IPS DF 6.9 (cell line): ENCODE measurements at regions not wholly inside any gene's neighbourhood (a gene's known extent, or its start where the extent isn't known, plus 50 kb on each side); places are given as distances from the start of the nearest gene placed in this dataset.

Source experiments
- DNase-seq: peaks from one replicate; pipeline ENCODE4 v3.0.0-alpha.2; 2013; ENCODE audit warnings: low read depth, low spot score
- H3K27ac ChIP-seq: one replicate; pipeline ENCODE4 v1.5.1; 2013; ENCODE audit warnings: low read length, control low read depth
- H3K27me3 ChIP-seq: 2 replicates; pipeline ENCODE4 v1.6.1; 2013; ENCODE audit warnings: mild to moderate bottlenecking, low read length; ENCODE audit not compliant: control insufficient read depth, insufficient read depth
- H3K36me3 ChIP-seq: 2 replicates; pipeline ENCODE4 v1.6.1; 2013; ENCODE audit warnings: low read length; ENCODE audit not compliant: control insufficient read depth, insufficient read depth
- H3K4me1 ChIP-seq: 2 replicates; pipeline ENCODE4 v1.6.1; 2013; ENCODE audit warnings: low read length; ENCODE audit not compliant: control insufficient read depth, insufficient read depth
- H3K4me3 ChIP-seq: 2 replicates; pipeline ENCODE4 v1.5.1; 2013; ENCODE audit warnings: mild to moderate bottlenecking, low read length
- H3K9me3 ChIP-seq: 2 replicates; pipeline ENCODE4 v1.6.1; 2013; ENCODE audit warnings: low read length, inconsistent platforms; ENCODE audit not compliant: control insufficient read depth, insufficient read depth
- WGBS: extraction: QIAGEN DNeasy Blood & Tissue Kit; methylation state at CpG from one replicate; pipeline ENCODE4 v1.1.7; 2013; ENCODE audit warnings: mixed read lengths, missing lambda C conversion rate; ENCODE audit not compliant: insufficient read length, insufficient coverage; 5-methylcytosine and 5-hydroxymethylcytosine counted together

DNA sequence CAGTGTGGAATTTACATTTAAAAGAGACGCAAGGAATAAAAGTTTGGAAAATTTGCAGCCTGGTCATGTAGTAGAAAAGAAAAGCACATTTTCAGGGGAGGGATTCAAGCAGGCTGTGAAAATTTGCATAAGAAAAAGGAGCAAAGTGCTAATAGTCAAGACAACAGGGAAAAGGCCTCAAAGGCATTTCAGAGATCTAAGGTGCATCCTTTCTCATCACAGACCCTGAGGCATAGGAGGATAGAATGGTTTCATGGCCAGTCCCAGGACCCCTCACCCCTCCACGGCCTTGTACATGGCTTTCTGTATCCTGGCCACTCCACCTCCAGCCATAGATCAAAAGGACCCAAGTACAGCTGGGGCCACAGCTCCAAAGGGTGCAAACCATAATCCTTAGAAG lies 380.5 kb upstream of the BRINP3 start:
- no CpG with 5 or more reads among the region's 2 CpGs for WGBS
- no peaks in the 10 kb centered on the region for H3K36me3 ChIP-seq
- no peak overlapping the region for H3K4me3 ChIP-seq
- no peaks in the 10 kb centered on the region for H3K27me3 ChIP-seq
- no peaks in the 10 kb centered on the region for H3K4me1 ChIP-seq
- peak; percentile 13 for DNase-seq
- no peak overlapping the region for H3K27ac ChIP-seq
- no peaks in the 10 kb centered on the region for H3K9me3 ChIP-seq

DNA sequence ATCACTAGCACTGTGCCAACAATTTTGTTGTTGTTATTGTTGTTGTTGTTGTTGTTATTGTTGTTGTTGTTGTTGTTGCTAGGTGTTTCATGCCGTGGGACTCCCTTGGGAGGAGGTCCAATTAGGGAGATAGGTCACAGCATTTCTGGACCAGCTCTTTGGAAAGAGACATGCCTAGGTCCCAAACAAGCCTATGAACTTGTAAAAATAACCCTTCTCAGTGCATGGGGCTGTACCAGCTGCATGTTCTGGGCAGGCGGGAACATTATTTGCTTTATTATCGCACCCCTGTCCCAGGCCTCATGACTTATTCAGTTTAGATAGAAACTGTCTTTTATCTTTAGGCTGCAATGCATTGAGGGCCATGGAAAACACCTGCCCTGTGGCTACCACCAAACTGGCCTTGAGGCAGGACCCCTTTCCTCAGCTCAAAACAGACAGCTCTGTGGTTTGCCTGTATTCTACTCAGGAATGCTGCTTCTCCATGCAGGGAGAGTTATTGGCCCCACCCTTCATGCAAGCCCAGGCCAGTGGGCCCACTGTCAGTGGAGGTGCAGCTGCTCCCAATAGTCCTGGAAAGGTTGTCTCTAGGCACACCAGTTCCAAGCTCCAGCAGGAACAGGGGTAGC lies 386.5 kb upstream of the BRINP3 start:
- H3K9me3 ChIP-seq: no peaks in the 10 kb centered on the region
- H3K27ac ChIP-seq: no peak overlapping the region
- H3K4me1 ChIP-seq: no peaks in the 10 kb centered on the region
- no peaks in the 10 kb centered on the region for H3K36me3 ChIP-seq
- no peaks in the 10 kb centered on the region for H3K27me3 ChIP-seq
- DNase-seq: no peak
- WGBS: no CpG with 5 or more reads among the region's 3 CpGs
- H3K4me3 ChIP-seq: no peak overlapping the region

DNA sequence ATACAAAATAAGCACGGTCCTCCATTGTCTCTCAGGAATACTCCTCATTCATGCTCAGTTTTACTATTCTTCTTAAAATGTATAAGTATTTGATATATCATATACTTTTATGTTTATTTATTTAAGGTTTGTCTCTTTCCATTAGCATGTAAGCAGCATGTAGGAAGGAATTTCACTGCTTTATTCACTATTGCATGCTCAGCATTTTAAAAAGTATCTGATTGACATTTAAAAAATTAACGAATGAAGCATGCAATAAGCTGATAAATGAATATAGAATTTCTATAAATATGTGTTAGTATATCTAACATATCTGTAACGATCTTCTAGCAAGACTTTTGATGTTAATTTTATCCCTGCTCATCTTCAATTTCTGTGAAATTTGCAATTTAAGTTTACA lies 402.7 kb upstream of the BRINP3 start:
- Histone ChIP-seq H3K27me3 (no peaks in the 10 kb centered on the region), H3K4me3 (no peak overlapping the region), H3K27ac (no peak overlapping the region), H3K4me1 (no peaks in the 10 kb centered on the region), H3K36me3 (no peaks in the 10 kb centered on the region), H3K9me3 (no peaks in the 10 kb centered on the region)
- no peak for DNase-seq
- WGBS: no CpG with 5 or more reads among the region's 3 CpGs

DNA sequence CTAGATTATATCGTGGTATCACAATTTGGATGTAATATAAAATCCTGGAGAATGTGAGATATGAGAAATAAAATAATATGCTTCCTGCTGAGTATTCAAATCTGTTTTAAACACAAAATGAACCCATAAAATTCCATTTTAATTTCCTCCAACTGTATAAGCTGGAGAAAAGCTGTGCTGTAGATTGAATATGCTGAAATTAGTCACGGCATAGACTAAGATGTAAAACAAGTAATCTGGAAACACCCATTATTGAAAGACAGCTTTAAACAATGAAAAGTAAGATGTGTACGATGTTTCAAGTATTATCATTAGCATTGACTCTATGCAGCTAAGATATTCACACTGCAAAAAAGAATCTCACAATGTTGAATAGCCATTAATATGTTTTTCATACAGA lies 403.4 kb upstream of the BRINP3 start:
- no peak for DNase-seq
- no peaks in the 10 kb centered on the region for H3K4me1 ChIP-seq
- H3K4me3 ChIP-seq: no peak overlapping the region
- H3K27me3 ChIP-seq: no peaks in the 10 kb centered on the region
- no peaks in the 10 kb centered on the region for H3K9me3 ChIP-seq
- no peaks in the 10 kb centered on the region for H3K36me3 ChIP-seq
- no CpG with 5 or more reads among the region's 3 CpGs for WGBS
- H3K27ac ChIP-seq: no peak overlapping the region

DNA sequence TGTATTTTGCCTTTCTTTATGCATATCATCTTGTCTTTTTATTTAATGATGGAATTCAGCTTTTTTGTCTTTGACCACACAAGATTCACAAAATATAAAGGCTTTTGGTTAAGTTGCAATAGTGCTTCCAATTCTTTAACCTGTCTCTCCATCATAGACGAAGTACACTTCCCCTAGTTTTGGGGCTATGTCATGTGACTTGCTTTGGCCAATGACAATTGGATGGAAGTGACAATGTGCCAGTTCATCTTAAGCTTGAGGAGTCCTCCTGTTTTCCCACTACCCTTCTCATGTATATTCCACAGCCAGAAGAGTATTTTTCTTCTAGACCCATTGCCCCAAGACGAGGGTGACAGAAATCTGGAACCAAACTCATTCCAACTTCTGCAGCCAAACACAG lies 419.6 kb upstream of the BRINP3 start:
- no peaks in the 10 kb centered on the region for H3K36me3 ChIP-seq
- no CpG with 5 or more reads among the region's 2 CpGs for WGBS
- H3K9me3 ChIP-seq: no peaks in the 10 kb centered on the region
- no peak overlapping the region for H3K27ac ChIP-seq
- no peak overlapping the region for H3K4me3 ChIP-seq
- H3K27me3 ChIP-seq: no peaks in the 10 kb centered on the region
- no peaks in the 10 kb centered on the region for H3K4me1 ChIP-seq
- no peak for DNase-seq

DNA sequence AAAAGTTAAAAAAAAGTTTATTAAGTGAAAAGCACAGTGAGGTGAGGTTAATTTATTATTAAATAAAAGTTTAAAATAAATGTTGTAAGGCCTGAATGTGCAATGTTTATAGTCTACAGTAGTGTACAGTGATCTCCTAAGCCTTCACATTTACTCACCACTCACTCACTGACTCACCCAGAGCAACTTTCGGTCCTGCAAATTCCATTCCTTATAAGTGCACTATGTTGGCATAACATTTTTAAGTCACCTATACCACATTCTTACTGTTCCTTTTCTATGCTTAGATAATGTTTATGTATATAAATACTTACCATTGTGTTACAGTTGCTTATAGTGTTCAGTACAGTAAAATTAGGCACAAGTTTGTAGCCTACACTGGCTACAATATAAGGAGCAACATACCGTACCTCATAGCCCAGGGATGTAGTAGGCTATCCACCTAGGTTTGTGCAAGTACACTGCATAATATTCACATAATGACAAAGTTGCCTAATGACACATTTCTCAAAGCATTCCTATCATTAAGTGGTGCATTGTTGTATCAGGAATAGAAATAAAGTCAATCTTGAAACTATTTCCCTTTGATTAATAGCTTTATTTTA lies 426.5 kb upstream of the BRINP3 start:
- DNase-seq: no peak
- Histone ChIP-seq H3K27me3 (no peaks in the 10 kb centered on the region), H3K27ac (no peak overlapping the region), H3K4me3 (no peak overlapping the region), H3K4me1 (no peaks in the 10 kb centered on the region), H3K9me3 (no peaks in the 10 kb centered on the region), H3K36me3 (no peaks in the 10 kb centered on the region)
- WGBS: no CpG with 5 or more reads among the region's 2 CpGs

DNA sequence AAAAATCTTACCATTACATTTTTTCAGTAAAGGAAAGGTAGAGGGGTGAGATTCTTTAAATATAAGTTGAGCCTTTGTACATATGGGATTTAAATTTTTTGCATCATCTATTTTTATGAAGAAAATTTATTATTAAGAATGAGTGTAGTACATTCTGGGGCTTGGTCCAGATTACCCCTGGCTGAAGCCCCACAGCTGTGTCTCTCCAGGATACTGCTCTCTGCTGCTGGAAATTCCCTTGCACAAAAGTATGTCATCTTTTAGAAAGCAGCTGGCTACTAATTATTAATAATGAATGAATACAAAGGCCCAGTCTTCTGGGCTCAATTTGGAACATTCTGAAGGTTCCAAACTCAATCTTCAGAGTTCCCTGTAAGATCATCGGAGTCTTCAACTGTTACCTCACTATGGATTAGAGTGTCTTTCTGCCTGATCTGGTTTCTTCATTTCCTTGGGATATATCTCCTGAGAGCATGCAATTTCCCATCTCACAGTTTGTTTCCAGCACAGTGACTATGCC lies 428.6 kb upstream of the BRINP3 start:
- Histone ChIP-seq H3K27me3 (no peaks in the 10 kb centered on the region), H3K27ac (no peak overlapping the region), H3K4me1 (no peaks in the 10 kb centered on the region), H3K4me3 (no peak overlapping the region), H3K36me3 (no peaks in the 10 kb centered on the region), H3K9me3 (no peaks in the 10 kb centered on the region)
- no CpG with 5 or more reads among the region's 1 CpG for WGBS
- no peak for DNase-seq

DNA sequence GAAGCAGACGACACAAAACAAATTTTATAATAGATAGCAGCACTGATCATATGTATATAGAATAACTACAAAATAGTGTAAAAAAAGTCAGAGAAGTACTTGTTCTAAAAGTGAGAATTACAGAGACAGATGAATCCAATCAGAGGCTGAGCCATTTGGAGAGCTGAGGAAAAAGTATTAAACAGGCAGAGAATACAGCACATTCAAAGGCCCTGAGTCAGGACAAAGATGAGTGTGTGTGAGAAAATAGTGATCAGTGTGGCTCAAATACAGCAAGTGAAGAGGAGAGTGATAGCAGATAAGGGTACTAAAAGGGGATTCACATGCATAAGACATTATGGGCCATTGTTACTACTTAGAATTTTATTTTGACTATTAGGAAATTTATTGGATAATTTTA lies 430.6 kb upstream of the BRINP3 start:
- H3K36me3 ChIP-seq: no peaks in the 10 kb centered on the region
- H3K4me1 ChIP-seq: no peaks in the 10 kb centered on the region
- H3K4me3 ChIP-seq: no peak overlapping the region
- H3K27me3 ChIP-seq: no peaks in the 10 kb centered on the region
- H3K27ac ChIP-seq: no peak overlapping the region
- H3K9me3 ChIP-seq: no peaks in the 10 kb centered on the region
- DNase-seq: no peak
- WGBS: no CpG with 5 or more reads among the region's 1 CpG

DNA sequence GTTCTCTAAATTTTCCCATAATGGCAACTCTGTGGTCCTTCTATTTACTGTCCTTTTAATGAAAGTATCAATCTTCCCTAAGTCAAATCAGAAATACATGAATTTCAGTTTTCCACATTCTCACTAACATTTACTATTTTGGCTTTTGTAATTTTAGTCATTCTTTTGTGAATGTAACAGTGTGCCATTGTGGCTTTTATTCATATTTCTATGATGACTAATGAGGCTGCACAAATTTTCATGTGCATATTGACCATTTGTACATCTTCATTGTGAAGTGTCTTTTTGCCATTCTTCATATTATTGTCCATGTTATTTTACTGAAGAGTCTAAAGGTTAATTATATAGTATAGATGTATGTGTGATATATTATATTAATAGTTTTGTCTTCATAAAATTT lies 431.0 kb upstream of the BRINP3 start:
- no peak for DNase-seq
- H3K27me3 ChIP-seq: no peaks in the 10 kb centered on the region

DNA sequence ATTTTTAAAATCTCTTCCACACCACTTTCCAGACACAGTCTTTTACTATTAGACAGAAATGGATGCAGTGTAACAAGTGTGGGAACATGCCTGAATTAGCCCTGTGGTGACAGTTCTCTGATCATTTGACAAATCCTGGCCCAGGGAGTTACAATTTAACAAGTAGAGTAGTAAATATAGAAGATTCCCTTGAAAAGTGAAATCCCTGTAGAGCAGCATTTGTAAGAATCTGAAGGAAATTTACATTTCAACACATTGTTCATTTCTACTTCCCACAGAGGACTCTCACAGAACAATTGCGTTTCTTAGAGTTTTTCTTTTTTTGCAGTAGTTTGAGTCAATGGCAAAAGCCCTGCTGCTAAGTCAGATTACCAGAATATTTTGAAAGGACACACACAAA lies 458.3 kb upstream of the BRINP3 start:
- DNase-seq: no peak
- H3K9me3 ChIP-seq: no peaks in the 10 kb centered on the region
- H3K36me3 ChIP-seq: no peaks in the 10 kb centered on the region
- no peak overlapping the region for H3K4me3 ChIP-seq
- H3K4me1 ChIP-seq: no peaks in the 10 kb centered on the region
- no peaks in the 10 kb centered on the region for H3K27me3 ChIP-seq
- no peak overlapping the region for H3K27ac ChIP-seq
- WGBS: no CpG with 5 or more reads among the region's 1 CpG

More for the DNA sequence above, 431.0 kb upstream of the BRINP3 start:
- Histone ChIP-seq H3K36me3 (no peaks in the 10 kb centered on the region), H3K4me1 (no peaks in the 10 kb centered on the region), H3K27ac (no peak overlapping the region), H3K4me3 (no peak overlapping the region), H3K9me3 (no peaks in the 10 kb centered on the region)

DNA sequence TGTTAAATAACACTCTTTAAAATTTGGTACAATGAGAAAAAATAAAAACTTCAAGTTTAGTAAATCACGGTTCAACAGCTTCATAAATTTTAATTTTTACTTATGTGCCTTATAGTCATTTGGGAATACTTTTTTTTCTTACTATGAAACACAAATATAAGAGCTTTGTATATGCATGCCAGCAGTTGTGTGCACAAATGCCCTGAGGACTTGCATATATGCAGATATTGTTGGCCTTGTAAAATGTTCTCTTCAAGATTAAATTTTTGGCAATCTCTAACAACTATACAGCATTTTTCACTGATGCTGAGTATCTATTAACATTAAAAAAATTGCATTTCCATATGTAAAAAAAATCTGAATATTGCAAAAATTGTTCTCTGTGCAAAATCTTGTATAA lies 458.7 kb upstream of the BRINP3 start:
- no peak overlapping the region for H3K4me3 ChIP-seq
- H3K27ac ChIP-seq: no peak overlapping the region

More for the DNA sequence above, 458.7 kb upstream of the BRINP3 start:
- H3K9me3 ChIP-seq: no peaks in the 10 kb centered on the region
- no peaks in the 10 kb centered on the region for H3K27me3 ChIP-seq
- DNase-seq: no peak
- no peaks in the 10 kb centered on the region for H3K4me1 ChIP-seq
- no CpG with 5 or more reads among the region's 1 CpG for WGBS
- H3K36me3 ChIP-seq: no peaks in the 10 kb centered on the region
